ENCODE measurements at regions not wholly inside any gene's neighbourhood (a gene's known extent, or its start where the extent isn't known, plus 50 kb on each side); places are given as distances from the start of the nearest gene placed in this dataset.

DNA sequence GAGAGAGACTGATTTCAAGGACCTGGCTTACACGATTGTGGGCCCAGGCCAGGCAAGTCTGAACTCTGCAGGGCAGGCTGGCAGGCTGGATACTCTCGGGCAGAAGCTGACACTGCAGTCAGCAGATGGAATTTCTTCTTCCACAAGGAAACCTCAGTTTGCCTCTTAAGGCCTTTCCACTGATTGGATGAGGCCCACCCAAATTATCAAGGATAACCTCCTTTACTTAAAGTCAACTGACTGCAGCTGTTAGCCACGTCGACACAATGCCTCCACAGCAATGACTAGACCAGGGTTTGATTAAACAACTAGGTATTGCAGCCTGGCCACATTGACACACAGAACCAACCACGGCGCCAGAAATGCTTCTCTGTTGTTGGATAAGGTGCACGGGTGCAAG lies 130.5 kb downstream of the PSMG1 start:
- no peak for DNase-seq

DNA sequence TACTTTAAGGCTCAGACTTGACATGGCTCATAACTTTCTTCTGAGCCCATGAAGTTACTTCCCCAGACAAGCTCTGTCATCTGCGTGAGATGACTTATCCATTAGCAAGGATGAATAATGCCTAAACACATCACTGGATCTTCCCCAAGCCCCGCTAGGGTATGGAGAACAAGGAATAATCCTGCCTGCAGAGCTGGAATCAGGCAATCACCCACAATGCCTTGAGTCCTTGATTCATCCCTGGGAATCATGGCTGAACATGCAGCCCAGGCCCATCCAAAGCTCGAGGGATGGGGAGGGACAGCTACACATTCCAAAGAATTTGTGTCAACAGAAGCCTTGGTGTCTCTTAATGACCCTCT lies 131.7 kb downstream of the PSMG1 start:
- no peak for DNase-seq

DNA sequence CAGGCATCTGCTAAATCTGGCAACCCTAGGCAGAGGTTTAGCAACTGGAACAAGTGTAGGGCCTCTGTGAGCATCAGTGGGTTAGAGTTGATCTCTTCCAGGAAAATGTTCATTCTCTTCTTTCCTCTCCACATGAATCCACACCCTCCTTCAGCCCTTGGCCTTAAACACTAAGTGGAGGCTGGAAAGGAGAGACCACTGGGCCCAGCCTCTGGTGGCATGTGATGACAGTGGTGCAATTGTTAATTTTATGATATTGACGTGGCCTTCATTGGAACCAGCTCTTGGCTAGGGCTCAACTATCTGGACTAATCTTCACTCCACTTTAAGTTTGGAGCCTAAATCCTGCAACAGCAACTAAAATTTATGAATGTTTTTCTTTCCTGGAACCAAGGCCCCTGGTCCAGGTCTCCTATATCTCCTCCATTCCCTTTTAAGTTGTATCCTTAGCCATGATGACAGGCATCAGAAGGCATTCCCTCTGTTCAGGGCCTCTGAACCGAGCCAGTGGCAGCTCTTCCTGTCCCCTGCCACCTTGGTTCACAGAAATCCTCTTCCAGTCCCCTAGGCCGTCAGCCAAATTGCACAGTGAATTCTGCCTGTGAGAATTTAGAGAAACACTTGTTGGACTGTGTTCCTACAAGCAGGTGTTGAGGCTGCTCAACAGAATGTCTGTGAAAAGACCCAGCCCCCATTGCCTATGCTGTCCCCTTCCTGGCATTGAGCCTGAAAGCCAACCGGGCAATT lies 132.2 kb downstream of the PSMG1 start:
- no peak for DNase-seq

DNA sequence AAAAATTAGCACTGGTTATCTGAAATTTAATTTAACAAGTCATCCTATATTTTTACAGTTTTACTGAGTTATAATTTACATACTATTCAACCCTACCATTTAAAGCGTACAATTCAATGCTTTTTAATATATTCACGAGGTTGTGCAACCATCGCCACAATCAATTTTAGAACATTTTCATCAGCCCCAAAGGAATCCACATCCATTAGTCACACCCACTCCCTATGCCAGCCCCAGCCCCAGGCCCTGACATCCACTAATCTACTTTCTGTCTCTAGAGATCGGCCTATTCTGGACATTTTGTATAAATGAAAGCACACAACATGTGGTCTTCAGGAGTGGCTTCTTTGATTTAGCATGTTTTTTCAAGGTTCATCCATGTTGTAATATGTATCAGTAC lies 134.7 kb downstream of the PSMG1 start:
- DNase-seq: no peak

DNA sequence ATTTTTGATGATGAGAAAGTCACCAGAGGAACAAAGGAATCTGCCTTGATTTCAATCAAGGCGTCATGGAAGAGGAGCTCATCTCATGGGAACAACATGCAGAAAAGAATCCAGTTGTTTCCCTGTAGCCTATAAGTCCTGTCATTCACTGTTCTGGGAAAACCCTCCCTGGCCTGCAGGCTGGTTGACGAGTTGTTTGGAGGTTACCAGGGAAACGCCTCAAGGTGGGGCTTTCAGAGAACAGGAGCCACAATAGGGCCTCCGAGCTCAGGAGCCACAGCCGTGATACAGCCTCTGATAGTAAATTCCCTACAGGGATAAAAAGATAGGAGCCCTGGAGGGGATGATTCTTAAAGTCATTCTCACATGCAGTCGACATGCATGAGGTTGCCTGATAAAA lies 135.2 kb downstream of the PSMG1 start:
- DNase-seq: peak; percentile 90

DNA sequence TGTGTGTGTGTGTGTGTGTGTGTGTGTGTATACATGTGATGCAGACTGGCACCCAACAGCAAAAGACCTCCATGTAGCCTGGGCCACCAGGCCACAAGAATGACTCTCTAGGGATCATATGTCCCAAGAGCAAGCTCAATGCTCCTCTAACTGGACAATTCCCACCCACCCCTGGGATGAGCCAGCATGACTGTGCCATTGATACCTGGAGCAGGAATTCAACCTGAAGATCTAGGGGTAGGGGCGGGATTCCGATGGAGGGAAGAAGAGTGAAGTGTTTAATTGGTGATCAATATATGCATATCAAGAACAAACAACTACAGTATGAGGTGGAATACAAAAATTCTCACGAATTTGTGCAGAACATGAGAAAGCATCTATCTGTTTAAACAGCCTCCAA lies 136.2 kb downstream of the PSMG1 start:
- no peak for DNase-seq

DNA sequence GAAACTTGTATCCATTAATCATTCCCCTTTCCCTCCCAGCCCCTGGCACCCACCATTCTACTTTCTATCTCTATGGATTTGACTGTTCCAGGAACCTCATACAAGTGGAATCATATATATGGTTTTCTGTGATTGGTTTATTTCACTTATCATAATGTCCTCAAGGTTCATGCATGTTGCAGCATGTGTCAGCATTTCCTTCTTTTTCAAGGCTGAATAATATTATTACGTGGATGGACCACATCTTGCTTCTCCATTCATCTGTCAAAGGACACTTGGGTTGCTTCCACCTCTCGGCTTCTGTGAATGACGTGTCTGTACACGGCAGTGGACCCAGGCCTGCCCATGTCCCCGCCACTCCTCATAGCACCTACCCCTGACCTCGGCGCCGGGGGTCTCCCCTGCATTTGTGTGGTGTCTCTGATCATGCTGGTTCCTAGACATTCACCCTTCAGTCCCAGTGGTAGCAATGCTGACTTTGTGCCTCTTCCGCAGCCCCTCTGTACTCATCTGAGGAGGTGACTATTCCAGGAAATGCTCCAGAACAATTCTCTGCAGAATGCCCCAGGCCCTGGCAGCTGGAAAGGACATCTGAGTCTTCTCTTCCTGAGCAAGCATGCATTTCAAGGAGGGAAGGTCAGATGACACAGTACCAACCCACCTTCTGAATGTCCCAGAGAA lies 136.9 kb downstream of the PSMG1 start:
- DNase-seq: no peak

DNA sequence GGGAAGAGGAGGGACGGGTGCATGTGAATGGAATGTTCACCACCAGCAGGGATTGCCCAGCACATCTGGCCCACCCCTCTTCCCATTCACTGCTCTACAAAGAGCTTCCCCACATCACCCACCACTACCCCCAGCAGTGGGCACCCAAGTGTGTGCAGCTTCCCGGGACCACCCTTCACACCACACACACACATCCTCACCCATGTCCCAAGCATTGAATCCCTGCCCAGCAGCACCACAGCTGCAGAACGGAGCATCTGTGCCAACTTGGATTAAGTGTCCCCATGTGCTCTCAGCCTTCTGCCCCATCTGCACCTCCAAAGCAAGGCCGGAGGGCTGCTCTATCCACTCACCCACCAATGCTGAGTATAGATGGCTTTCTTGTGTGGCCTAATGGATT lies 141.4 kb downstream of the PSMG1 start:
- DNase-seq: no peak

DNA sequence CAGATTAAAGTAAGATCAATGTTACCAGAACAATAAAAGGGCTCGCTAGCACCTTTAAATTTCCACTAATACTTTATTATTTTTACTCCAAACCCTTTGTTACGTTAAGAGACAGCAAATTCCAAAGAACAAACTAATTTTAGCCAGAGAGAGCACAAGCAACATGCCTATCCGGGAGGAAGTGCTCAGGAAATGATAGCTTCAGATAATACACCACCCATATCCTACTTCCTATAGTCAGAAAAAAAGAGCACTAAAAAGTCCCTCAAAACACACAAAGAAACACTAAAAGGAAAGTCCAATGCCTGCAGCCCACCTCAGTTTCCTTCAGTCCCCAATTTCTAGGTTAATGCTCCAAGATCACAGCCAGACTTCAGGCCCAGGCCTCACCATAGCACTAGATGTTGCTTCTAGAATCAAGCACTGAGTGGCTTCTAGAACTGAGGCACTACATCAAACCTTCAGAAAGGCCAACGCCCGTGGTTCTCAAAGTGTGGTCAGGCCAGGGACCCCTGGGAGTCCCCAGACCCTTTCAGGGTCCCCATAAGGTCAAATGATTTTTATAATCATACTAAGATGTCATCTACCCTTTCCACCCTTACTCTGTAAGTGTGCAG lies 142.6 kb downstream of the PSMG1 start:
- DNase-seq: no peak

DNA sequence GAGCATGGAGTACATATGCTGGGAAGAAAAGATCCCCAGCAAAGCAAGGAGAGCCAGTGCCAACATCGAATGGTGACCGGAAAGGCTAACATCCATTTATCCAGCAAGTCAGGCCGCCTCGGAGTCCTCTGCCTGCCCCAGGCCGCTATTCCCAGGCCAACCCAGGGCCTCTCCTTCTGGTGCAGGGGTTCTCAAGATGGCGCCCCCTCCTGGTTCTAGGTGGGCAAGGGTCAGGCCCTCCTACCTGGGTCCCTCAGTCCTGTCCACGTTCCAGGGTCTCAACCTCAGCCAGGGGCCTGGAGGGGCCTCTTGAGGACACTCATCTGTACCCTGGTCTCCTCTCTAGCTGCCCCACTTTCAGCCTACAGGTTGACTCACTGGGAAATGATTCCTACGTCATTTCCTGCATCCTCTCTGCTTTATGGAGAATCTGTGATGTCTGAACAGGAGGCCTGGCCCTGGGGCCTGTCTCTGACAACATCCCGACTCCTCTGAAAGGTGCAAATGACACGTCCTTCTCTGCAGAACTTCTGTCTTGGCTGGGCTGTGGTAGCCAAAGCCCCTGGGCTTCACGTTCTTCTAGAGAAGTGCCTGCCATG lies 145.3 kb downstream of the PSMG1 start:
- DNase-seq: no peak

DNA sequence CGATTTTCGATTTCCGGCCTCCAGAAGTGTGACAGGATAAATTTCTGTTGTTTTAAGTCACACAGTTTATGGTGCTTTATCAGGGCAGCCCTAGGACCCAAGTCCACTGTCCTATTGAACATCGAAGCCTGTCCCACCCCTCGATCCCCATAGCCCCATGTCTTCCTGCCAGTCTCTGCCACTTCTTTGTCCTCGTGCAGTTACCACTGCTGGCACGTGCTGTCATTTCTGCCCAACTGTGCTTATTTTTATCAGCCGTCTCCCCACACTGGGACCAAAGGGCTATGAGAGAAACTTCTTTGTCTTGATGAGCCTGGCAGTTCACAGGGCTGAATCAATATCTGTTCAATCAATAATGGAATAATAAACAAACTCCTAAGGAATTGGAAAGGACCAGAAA lies 146.7 kb downstream of the PSMG1 start:
- no peak for DNase-seq

DNA sequence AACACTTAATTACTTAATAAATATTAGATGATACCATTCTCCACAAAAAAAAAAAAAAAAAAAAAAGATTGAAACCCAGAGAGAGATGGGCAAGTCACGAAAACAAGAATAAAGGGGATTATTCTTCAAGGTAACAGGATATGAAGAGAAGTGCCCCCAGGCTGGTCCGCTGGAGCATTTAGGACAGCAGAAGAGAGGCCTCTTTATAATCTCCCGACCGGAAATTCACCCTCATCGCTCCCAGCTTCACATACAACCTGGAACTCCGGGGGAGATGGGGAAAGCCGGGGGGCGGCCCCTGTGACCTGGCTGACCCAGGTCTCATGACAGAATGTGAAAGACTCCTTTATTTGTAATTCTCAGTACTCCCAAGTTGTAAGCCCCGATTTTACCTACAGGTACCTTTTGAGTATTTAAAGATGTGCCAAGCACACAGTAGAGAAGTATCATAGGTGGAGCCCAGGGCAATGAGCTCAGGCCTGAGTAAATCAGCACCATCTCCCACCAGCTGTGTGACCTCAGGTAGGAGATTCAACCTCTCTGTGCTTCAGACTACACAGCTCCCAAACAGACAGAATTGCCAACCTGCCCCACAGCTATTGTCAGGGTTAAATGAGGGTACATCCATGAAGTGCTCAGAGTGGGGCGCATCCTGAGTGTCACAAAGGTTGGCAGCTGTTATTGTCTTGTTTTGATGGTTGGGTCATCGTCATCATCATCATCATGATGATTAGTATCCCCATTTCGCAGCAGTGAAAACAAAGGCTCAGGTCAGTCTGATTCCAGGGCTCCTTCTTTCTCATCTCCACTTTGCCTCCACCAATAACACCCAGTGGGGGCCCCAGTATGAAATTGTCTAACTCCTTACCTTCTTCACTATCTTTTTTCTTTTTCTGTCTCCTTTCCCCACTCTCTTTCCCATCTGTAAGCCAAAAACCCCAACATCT lies 148.4 kb downstream of the PSMG1 start:
- DNase-seq: no peak

DNA sequence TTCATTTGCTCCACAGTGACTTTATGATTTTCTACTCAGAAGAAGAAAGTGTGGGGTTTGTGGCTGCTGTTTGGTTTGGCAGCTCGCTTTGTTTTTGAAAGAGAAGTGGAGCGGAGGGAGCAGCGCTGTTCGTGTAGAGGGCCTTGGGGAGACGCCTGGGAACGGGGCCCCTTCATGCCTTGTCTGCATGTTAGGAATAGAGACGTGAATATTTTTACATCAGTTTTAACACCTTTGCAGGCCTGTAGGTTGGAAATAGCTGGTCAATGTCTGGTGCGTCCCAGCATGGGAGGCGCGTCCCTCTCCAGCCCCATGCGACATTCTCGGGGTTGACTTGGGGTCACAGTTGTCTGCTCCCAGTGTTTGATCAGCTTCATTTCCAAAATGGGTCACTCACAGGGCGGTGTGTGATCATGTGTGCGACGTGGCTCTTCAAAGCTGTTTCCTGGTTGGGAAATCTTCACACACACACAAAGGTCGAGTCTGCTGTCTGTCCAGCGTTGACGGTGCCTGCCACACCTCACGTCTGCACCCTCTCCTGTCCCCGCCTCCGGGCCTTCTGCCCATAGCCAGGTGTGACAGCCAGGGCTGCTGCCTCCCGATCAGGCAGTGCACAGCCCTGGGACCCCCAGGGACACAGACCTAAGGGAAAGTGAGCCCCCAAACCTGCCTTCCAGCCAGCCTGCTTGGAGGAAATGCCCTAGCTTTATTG lies 149.2 kb downstream of the PSMG1 start:
- DNase-seq: peak; percentile 86

DNA sequence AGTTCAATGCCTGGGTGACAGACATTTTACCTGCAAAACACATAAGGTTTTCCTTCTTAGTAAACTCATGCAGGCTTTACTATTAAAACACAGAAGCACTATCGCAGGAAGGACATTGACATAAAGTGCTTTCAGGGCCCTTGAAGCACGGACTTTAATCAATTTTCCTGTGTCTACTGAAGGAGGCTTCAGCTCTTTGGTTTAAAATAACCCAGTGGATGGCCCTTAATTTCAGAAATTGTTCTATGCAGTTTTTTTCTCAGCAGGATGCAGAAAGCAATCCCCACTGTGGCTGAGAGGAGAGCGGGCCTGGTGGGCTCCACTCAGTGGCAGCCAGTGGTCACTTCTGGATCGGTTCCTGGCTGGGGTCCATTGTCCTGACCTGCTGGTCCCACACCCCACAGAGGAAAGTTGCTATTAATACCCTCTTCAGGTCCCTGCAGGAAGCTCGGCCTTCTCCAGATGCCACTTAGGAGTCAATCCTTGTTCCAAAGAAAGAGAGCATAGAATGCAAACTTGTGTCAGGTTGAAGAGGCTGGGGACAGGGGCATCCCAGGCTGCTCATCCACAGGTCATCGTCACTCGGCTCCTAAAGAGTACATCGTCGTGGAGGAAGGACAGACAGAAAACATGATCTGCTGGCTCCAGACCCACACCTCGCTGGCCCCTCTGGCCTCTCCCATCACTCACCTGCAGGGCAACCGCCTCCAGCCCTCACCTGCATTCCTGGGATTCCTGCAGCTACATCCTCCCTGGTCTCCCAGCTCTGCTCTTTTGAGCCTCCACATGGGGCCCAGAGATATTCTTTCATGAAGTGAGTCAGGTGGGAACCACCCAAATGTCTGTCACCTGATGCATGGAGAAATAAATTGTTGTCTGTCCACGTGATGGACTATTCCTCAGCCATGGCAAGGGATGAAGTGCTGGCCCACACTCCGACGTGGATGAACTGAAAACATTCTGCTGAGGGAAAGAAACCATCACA lies 153.1 kb downstream of the PSMG1 start:
- no peak for DNase-seq

DNA sequence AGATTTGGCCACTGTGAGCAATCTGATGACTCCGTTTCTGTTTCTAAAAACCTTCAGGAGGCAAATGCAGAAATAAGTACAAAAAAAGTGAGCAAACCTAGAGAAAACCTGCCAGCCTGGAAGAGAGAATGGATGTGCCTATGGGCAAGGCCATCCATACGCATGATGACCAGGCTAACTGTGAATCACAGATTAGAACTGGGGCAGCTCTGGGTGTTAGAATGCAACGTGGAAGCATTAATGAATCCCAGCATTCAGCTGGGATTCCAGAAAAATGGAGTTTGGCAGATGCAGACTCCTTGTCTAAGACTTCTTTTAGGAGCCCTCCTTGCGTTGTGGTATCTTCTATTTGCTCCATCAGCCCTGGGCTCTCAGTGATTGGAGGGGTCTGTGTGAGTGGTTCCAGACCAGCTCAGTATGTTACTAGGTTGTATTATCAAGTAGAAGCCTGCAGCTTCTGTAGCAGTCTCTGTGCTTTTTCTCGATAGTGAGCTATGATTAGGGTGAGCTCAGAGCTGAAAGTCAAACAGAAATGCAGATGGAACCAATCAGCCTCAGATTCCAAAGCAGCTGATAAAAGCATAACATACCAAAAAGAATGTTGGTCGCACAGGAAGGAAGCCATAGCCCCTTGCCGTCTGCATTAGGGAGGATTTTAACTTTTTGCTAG lies 154.0 kb downstream of the PSMG1 start:
- DNase-seq: no peak

DNA sequence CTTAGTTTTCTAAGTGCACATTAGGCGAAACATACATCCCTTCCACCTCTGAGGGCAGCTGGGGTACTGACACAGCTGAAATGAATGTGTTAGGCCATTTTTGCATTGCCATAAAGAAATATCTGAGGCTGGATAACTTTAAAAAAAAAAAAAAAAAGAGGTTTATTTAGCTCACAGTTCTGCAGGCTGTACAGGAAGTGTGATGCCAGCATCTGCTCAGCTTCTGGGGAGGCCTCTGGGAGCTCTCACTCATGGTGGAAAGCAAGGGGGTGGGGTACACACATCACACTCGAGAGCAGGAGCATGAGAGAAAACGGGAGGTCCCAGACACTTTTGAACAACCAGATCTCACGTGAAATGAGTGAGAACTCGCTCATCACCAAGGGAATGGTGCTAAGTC lies 158.1 kb downstream of the PSMG1 start:
- DNase-seq: no peak

DNA sequence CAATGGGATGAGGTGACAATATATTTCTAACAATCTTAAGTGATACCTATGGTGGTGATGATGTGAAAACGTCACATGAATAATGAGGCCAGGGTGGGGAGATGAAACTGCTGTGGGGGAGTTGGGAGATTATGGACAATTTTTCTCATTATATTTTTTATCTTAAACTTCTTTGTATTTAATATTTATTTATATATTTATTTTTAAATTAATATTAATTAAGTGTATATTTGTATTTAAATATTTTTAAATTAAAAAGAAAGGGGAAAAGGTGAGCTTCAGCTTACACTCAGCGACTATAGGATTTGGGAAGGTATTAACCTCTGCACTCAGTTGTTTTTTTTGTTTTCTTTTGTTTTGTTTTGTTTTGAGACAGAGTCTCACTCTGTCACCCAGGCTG lies 158.7 kb downstream of the PSMG1 start:
- DNase-seq: no peak

DNA sequence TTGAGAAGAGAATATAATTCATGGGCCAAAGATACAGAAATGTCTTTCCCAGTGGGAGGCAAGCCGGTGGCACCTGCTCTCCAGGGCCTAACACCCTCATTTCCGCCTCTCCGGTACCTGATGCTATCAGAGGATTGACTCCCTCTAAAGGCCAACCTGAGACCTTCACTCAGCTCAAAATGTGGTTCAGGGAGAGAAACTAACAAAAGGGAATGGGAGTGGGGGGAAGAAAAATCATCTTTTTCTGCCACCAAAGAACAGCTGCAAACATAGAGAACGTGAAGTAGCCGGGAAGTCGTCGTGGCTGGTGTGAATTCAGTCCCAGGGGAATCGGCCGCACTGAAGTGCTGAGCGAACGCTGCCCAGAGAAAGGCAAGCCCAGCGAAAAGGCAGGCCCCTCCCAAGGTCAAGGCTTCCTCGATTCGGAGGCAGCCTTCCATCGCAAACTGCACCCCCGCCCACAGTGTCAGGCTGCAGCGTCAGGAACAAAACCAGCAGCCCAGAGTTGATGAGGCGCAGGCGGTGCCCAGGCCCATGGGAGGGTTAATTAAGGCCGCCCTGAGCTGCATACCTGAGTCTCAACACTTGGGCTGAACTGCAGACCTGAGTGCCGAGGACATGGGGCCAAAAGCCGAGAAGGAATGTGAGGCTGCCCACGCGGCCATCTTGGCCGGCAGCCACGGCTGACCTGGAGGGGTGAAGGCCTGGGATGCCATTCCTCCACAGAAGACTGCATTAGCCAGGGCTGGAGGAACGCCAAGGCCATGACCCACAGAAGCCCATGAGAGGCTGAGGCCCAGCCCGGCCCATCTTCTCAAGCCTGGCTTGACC lies 160.2 kb downstream of the PSMG1 start:
- peak; percentile 93 for DNase-seq

DNA sequence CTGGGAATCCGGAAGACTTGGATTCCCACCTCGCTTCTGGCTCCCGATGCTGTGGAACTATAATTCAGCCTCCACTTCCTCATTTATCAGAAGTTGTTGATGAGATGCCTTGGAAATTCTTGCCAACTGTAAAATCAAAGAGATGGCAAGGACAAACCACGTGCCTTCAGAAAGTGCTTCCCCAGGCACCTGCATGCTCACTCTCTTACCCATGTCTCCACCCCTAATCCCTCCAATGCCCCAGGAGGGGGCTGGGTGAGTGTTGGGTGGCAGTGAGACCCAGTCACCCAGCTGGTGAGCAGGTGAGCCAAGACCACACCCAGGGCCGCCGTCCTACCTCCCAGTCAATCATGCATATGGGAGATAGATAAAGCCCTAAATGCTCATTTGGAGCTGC lies 160.8 kb downstream of the PSMG1 start:
- no peak for DNase-seq
